HPDE6-E6E7 (cell line): ENCODE measurements at regions not wholly inside any gene's neighbourhood (a gene's known extent, or its start where the extent isn't known, plus 50 kb on each side); places are given as distances from the start of the nearest gene placed in this dataset.
A peak's percentile ranks its signal among the peaks of the same experiment; 100 is the strongest.
"Not testable (repeated sequence)": the region's sequence is repeated elsewhere in the genome, so short reads cannot be mapped to it uniquely, and the experiment has no call there.

ENCODE experiments used
- DNase-seq: peaks from one replicate; pipeline ENCODE4 v3.0.0; 2011; ENCODE audit warnings: missing footprints; ENCODE audit errors: extremely low spot score

DNA sequence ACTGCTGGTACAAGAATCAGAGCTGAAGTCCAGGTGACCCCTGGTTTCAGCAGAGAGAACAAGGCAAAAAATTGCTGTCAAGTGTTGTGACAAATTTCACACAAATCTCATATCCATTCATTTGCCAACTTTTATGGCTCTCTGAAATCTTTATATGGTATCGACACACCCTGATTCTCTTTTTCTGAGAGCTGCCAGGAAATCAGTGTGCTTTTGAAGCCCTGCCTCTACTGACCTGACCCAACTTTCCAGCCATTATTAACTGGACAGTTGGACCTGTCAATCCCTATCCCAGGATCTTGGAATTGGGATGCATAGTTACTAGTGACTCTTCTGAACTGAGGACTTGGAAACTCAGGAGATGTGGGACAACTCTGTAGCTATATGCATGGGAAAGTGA lies 288.2 kb upstream of the GADL1 start:
- DNase-seq: no peak

DNA sequence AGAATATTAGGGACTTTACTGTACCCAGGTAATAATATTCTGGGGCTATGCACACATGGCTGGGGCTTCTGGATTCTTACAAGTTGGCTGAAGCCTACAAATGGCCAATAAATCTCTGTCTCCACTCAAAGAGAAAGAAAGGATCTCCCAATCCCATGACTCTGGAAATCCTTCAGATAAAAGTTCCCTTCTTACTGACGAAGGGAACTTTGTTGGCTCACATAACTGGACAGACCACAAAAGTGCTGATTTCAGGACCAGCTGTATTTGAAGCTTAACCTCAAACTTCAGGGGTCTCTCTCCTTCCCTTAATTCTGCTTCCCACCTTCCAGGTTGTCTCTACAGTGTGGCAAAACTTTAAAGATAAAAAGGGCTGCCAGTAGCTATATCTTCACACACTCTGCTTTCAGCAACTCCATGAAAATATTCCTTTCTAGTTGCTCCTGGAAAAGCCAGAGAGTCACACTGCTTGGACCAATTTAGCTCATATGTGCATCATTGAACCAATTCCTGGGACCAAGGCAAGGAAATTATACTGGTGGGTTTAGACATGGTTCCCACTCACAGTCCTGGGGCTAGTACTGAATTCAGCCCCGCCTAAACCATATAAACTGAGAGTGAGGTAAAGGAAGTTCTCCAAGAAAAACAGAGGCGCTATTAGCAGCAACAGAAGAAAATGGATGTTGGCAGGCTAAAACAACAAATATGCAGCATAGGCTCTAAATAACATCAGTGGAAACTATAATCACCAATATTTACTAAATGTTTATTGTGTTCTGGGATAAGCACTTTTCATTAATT lies 290.0 kb upstream of the GADL1 start:
- no peak for DNase-seq

DNA sequence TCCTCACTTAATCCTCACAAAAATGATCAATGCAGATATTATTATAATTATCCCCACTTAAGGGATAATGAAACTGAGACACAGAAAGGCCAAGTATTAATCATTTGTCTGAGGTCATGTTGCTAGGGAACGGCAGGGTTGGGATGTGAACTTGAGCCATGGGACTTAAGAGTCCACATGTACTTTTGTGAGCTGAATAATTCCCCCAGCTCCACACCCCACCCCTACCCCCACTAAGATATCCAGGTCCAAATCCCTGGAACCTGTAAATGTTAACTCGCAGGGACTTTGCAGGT lies 290.5 kb upstream of the GADL1 start:
- no peak for DNase-seq

DNA sequence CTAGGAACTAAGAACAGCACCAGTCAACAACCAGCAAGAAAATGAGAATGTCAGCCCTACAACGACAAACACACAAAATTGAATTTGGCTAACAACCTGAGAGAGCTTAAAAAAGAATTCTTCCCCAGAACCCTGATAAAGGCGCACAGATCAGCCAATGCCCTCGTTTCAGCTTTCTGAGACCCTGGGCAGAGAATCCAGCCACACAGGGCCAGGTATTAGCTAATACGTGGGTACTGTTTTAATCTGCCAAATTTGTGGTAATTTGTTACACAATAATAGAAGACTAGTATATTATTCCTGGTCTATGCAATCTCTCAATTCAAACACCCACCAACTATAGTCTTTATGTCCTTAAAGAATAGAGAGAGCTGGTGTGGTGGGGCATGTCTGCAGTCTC lies 291.6 kb upstream of the GADL1 start:
- DNase-seq: no peak

DNA sequence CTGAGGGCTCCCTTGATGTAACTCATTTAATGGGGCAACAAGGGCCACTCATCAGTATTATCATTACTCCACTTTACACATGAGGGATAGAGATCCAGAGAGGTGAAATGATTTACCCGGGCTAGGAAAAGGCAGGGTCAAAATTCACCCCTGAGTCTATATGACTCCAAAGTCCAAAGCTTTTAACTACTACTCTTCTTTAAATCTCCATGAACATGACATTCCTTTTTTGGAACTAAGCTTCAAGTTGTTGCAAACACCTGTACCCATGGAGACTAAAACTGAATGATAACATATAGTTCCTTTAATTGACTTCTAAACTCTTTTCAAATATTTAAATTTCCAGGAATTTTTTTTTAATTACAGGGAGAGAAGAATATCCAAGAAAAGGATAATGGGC lies 292.9 kb upstream of the GADL1 start:
- no peak for DNase-seq

DNA sequence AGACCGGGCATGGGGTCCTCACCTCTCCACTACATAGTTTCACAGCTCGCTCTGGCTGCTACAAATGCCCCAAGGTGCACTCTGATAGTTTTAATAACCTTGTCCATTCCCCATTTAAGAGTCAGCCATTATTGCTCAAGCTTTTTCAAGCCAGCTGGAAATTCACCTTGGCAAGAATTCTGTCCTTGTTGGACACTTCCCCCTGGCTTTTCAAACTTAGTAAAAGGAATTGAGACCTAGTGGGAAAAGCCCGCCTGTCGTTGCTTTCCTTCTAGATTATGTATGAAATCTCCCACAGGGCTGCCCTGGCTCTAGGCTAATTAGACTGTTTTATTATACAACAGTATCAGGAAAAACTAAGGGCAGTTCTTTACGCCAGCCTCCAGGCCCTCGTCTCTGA lies 293.7 kb upstream of the GADL1 start:
- DNase-seq: no peak

DNA sequence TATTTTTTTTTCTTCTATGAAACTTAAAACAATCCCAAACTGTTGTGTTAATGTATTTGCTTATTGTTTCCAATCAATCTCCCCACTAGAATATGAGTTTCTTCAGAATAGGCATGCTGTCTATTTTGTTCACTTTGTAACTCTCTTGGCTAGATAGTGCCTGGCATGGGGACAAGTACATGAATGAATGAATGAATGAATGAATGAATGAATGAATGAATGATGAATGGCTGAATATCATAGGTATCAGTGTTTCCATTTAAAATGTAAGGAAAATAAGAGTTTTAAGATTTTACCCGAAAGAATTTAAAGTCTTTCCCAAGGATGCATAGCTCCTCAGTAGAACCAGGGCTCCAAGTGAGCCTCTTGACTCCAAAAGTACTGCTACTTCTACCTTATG lies 294.9 kb upstream of the GADL1 start:
- no peak for DNase-seq

DNA sequence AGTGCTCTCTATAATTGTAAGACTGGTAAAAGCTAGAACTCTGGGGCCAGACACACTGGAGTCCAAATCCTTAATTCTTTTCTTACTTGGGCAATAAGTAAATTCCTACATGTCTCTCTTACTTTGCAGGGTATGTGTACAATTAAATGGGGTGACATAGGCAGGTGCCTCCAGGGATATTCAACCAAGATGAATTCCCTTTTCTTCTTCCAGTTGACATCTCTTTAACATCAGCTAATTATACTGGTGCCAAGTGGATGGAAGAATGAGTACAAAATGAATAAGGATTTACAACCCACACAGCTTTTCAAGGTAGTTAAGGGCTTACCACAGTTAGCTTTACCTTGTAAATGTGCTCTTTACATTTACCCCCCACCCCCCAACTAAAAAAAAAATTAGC lies 295.5 kb upstream of the GADL1 start:
- no peak for DNase-seq

DNA sequence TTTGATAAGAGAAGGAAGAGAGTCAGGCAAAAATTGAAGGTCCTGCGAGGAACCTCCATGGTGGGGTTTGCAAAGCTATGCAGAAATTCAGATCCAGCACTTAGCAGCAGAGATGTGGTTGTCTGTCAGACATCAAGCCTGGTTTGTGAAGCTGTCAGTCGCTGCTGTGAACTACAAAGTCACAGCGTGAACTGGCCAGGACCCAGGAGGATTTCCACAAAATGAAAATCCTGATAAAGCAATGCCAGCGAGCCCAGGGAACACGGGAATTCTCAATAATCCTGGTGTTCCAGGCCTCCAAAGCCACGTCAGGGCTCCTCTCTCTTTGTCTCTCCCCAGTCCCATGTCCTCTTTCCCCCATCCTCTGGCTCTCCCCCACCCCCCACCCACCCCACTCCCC lies 296.9 kb upstream of the GADL1 start:
- DNase-seq: no peak

DNA sequence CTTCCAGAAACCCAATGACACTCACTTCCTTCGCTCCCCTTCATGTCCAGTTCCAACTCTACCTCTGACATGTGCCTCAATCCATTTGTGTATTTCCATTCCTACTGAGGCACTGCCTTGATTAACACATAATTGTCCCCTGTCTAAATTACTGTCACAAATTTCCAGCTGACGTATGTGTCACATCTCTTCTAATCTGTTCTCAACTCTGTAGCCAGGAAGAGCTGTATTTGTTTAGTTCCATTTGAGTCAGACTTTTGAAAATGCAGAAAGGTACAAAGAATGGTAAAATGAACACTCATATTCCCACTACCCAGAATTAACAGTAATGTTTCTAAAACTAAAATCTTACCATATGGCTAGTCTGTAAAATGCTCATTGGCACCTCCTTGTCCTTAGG lies 299.0 kb upstream of the GADL1 start:
- DNase-seq: no peak

DNA sequence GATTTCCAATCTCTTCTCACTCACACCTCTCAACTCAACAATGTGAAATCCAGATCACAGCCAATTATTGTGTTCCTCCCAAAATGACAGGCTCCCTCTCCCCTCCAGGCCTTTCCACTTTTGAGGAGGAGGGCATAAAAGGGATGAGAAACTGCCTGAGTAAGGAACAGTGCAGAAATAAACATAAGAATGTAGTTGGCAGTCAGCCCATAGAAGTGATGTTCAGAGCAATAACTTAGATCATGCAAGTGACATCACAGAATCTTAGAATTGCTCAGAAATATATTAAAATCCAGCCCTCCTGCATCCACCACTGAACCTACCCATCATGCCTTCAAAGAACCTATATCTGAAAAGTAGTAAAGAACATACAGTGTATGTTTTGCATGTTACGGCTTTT lies 299.4 kb upstream of the GADL1 start:
- no peak for DNase-seq

DNA sequence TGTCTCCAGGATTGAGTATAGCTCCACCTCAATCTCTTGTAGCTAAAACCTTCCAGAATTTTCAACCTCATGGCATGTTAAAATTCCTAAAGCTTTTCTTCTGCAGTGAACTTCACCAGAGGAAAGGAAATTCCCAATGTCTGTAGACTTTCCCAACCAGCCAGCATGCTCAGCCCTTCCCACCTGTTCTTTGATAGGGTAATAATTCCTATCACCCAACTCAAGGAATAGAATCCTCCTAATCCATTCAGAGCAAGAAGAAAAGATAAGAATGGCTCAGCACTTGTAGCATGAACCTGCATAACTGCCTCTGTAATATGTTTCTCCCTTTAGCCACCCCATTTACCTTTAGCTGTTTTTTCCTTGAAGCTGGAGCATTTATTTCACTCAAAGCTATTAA lies 301.8 kb upstream of the GADL1 start:
- no peak for DNase-seq

DNA sequence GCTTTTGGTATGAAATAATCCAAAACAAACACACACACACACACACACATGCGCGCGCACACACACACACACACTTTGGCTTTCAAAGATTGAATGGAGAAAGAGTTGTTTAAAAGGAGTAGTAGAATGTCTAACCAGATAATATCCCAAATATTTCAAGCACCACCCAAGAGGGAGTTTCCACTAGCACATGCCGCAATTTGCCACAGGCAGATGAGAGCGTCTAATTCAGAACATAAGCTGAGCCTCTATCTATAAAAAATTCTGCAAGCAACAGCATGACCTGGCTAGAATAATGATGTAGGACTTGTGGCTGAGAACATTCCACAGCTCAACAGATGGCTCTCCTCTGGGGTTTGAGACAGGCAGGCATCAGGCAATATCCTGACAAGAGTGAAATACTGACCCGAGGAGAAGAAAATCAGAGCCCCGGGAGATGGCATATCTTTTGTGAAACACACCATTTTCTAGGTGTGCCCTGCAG lies 302.5 kb upstream of the GADL1 start:
- DNase-seq: peak; percentile 3

DNA sequence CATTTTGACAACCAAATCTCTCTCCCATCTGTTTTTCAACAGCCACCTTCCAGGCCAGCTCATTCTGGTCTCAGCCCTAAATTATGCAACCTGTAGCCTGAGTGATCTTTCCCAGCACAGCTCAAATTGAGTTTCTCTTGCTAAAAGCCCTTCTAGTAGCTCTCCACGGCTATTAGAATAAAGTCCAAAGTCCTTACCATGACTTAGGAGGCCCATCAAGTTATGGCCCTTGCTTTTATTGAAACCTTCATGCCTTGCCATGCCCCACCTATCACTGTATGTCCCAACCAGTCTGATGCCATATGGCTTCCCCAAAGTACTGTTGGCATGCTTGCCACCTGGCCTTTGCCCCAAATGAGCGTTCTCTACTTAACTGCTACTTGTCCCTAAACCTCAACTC lies 303.5 kb upstream of the GADL1 start:
- no peak for DNase-seq

DNA sequence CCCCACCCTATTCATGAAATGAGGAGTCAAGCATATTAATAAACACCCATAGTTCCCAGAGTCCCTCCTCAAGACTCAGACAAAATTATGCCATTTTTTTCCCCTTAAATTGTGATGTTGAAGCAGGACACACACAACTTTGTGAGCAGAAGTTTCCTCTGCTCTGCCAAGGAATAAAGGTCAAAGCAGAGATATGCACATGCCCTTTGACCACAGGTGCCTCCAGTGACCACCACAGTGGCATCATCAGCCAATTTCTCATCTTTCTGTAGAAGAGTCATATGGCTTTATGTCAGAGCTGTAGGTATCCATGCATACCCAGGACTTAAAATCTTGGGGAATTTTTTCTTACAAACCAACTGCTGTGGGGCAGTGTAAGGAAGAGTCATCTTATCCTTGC lies 304.4 kb upstream of the GADL1 start:
- no peak for DNase-seq

DNA sequence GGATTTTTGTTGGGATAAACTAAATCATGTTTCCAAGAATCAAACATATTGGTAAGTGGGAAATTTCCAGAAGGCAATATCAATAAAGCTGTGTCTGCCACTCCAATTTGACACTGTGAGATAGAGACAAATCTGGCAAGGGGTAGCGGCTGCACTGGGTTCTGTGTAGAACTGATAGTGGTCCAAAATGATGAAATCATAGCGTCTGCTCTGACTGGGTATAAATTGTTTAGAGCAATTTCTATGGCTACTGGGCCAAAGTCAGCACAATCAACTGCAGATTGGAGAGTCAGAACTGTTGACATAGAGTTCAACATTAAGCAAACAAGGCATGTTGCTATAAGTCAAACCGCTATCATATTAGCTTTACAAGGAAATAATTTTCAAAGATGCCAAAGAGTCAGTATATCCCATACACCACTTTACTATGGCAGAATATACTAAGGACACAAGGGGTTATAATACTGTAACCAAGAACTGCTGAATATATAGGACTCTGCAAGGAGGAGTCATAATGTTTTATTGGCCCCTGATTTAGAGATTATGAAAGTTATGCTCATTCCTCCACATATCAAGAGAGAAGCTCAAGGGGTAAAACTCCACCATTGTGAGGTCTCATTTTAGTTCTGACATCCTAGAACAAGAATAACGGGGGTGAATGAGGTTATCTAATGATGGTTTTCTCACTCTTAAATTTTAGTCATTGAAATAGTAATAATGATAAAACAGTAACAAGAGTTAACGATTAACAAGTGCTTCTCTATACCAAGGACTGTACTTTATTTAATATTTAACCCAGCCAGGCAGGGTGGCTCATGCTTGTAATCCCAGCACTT lies 309.7 kb upstream of the GADL1 start:
- DNase-seq: no peak

DNA sequence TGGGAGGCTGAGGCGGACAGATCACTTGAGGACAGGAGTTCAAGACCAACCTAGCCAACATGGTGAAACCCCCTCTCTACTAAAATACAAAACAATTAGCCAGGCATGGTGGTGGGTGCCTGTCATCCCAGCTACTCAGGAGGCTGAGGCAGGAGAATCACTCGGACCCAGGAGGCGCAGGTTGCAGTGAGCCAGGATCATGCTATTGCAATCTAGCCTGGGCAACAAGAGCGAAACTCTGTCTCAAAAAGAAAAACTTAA lies 310.3 kb upstream of the GADL1 start:
- not testable (repeated sequence) for DNase-seq

DNA sequence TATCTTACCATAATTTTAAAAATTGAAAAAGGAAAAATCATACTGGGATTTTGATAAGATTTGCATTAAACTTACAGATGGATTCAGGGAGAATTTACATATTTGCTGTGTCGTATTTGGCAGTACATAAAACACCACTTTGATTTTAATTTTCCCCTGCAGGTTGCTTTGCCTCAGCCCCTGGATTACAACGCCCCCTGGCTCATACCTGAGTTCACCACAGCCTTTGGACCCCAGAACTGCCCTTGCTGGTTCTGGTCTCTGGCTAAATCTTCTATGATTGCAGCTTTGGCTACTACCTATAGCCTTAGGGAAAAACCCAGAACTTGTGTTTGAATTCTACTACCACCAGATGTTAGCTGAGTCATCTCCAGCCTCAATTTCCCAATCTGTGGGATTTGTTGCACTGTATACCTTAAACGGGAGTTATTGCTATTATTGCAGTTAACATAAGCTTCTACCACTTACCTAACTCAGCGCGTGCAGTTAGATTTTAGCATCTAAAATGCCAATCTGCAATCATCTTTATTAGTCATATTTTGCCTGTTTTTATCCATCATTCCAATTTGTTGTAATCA lies 315.7 kb upstream of the GADL1 start:
- no peak for DNase-seq

DNA sequence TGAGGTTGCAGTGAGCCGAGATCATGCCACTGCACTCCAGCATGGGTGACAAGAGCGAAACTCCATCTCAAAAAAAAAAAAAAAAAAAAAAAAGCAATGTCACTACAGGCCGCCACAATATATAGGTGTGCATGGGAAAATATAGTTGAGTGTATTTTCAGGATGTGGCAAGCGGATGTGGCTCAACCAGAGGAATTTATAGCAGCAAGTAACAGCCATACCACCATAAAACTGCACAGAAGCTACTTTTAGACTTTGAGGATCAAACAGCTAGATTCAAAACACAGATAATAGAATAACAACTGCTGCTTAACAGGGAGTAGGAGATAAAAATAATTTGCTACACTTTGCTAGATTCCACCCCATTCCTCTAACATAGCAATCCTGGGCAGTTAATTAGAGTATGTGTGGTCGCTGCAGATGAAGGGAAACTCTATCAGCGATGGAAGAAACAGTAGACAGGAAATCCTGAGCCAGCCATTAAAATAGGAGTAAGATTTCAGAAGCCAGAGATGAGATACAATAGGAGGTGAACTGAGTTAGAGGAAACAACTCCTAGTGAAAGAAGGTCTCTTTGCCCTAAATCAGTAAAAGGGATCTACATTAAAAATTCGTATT lies 318.7 kb upstream of the STT3B start:
- no peak for DNase-seq

DNA sequence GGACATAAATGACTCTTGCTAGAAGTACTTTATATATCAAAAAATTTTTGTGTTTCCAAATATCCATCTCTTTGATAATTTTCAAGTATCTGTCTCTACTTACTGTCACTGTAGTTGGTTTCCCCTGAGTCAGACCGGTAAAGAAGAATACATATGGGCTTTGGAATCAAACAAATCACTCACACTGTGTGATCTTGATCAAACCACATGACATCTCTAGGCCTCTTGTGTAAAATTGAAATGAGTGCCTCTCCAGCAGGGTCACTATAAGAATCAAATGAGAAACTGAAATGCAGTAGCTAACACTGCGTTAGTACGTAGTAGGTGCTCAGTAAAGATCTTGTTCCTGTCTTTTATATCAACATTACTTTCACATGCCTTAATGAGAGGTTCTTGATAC lies 314.6 kb upstream of the STT3B start:
- no peak for DNase-seq

DNA sequence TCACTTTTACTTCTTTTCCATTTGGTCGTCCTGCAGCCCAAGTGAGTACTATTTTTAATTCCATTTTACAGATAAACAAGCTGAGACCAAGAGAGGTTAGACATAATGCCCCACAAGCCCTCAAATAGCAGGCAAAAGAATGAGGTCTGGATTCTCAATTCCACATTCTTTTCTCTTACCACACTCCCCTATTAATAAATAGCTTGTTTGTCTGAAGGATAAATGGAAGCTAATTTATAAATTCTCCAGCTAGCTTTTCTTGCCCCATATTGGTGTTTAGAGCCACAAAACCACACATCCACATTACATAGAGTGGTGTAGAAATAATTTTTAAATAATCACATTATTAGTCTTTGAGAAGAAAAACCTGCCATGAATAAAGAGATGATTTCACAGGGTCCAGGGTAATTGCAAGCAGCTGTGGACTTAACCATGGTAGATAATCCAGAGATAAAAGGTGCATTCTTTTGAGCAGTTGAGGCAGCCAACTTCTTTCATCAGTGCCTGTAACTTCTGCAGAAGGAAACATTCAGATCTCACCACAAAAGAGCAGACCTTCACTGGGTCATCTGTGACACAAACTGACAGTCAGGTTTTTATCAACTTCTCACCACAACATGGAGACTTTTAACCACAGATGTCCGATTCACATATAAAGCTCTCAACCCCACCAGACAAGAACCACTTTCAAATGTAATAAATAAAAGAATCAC lies 313.4 kb upstream of the STT3B start:
- no peak for DNase-seq

DNA sequence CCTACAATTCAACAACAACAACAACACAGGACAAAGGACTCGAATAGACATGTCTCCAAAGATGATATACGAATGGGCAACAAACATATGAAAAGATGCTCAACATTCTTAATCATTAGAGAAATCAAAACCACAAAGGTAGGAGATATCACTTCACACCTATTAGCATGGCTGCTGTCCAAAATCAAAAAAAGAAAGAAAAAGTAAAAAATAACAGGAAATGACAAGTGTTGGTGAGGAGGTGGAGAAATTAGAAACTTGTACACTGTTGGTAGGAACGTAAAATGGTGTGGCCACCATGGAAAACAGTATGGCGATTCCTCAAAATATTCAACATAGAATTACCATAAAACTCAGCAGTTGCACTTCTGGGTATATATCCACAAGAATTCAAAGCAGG lies 312.3 kb upstream of the STT3B start:
- DNase-seq: no peak
